Ascending aorta (tissue), 2 donors: ENCODE measurements at regions not wholly inside any gene's neighbourhood (a gene's known extent, or its start where the extent isn't known, plus 50 kb on each side); places are given as distances from the start of the nearest gene placed in this dataset.

Experiments used
- DNase-seq, 2 donors: peaks; one replicate each; pipeline ENCODE4 v3.0.0-alpha.2; 2019; ENCODE audit warnings: low spot score in 2 of 2
- H3K27ac ChIP-seq, 2 donors: fragments of 200-600 bp; sonication (generic); one replicate each; pipeline ENCODE4 v1.5.1; 2016 to 2017; ENCODE audit warnings: mild to moderate bottlenecking in 1 of 2
- H3K27me3 ChIP-seq: fragments of 200-600 bp; sonication (generic); one replicate; pipeline ENCODE4 v1.5.1; 2017
- H3K36me3 ChIP-seq, 2 donors: fragments of 200-600 bp; sonication (generic); one replicate each; pipeline ENCODE4 v1.5.1; 2016
- H3K4me1 ChIP-seq, 2 donors: fragments of 200-600 bp; sonication (generic); one replicate each; pipeline ENCODE4 v1.5.1; 2016 to 2017; ENCODE audit warnings: mild to moderate bottlenecking in 1 of 2
- H3K4me3 ChIP-seq, 2 donors: fragments of 200-600 bp; sonication (generic); one replicate each; pipeline ENCODE4 v1.5.1; 2016 to 2017; ENCODE audit warnings: mild to moderate bottlenecking in 1 of 2
- H3K9me3 ChIP-seq, 2 donors: fragments of 200-600 bp; sonication (generic); one replicate each; pipeline ENCODE4 v1.5.1; 2016
- CTCF ChIP-seq, 3 experiments: fragments of 200-600 bp in 2 of 3; fragments of 450-650 bp in 1 of 3; sonication (generic) in 2 of 3; IDR thresholded peaks; one replicate each; pipeline ENCODE4 v1.5.1; 2016 to 2019; ENCODE audit warnings: antibody characterized with exemption in 3 of 3, mild to moderate bottlenecking in 1 of 3, moderate library complexity in 1 of 3
- intact Hi-C: fragments of 100-400 bp; cut with DNase I; formaldehyde crosslinking; loops from one replicate; pipeline ENCODE4 v1.15.1; 2023

- no peak for DNase-seq
- Histone ChIP-seq H3K36me3 (no peaks in the 10 kb centered on the region), H3K27ac (no peak overlapping the region), H3K4me3 (no peak overlapping the region), H3K9me3 (no peaks in the 10 kb centered on the region), H3K4me1 (no peaks in the 10 kb centered on the region), H3K27me3 (no peaks in the 10 kb centered on the region)
- intact Hi-C loops = no loop called here
- TF ChIP-seq CTCF (IDR thresholded peaks at IDR 0.05) = no peak
These were observed 123.7 kb upstream of the TLR3 start for GRCh38 chr4:185945252-185945651.

DNA sequence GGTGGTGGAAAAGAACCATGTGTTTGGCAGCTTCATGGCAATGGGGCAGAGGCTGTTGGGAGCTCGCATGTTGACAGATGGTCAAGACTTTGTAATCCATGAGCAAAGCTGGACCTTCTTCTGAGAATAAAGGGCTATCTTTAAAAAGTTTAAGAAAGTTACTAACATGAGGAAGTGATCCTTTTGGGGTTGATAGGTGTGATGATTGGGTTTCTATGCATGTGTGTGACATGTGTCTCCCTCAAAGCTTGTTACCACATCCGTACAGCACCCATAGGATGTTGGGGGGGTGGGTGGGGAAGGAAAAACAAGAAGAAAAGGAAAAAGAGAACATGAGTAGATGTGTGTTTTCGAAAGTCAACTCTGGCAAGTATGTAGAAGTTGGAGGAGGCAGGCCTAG is 123.0 kb upstream of the TLR3 start:
- intact Hi-C loops = no loop called here
- no peaks in the 10 kb centered on the region for H3K9me3 ChIP-seq
- no peaks in the 10 kb centered on the region for H3K27me3 ChIP-seq
- no peaks in the 10 kb centered on the region for H3K36me3 ChIP-seq
- no peak for TF ChIP-seq CTCF (IDR thresholded peaks at IDR 0.05)
- no peak for DNase-seq
- no peak overlapping the region for H3K27ac ChIP-seq
- H3K4me1 ChIP-seq = no peaks in the 10 kb centered on the region
- no peak overlapping the region for H3K4me3 ChIP-seq

DNA sequence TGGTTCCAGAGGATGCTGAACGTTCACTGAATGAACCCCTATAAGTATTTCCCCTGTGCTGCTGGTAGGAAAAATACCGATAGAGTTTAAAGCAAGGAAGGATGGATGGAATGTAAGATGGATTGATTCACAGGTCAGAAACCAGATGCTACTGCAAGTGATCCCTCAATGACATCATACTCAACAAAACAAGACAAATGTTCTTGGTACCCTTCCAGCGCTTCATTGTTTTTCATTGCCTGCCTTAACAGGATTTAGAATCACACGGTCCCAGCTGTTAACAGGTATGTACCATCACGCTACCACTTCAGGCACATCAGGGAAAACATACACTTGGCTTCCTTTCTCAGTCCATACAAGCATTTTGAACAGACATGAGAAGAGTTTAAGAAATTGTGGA is 118.1 kb upstream of the TLR3 start:
- Histone ChIP-seq H3K4me3 (no peak overlapping the region), H3K27ac (no peak overlapping the region), H3K27me3 (no peaks in the 10 kb centered on the region), H3K9me3 (no peaks in the 10 kb centered on the region), H3K4me1 (no peaks in the 10 kb centered on the region), H3K36me3 (no peaks in the 10 kb centered on the region)
- intact Hi-C loops = no loop called here
- no peak for TF ChIP-seq CTCF (IDR thresholded peaks at IDR 0.05)
- DNase-seq = no peak

GRCh38 chr4:185955151-185955770 is 113.7 kb upstream of the TLR3 start:
- intact Hi-C loops = no loop called here
- Histone ChIP-seq H3K9me3 (no peaks in the 10 kb centered on the region), H3K27ac (no peak overlapping the region), H3K4me3 (no peak overlapping the region), H3K36me3 (no peaks in the 10 kb centered on the region), H3K4me1 (no peaks in the 10 kb centered on the region), H3K27me3 (no peaks in the 10 kb centered on the region)
- DNase-seq = no peak
- no peak for TF ChIP-seq CTCF (IDR thresholded peaks at IDR 0.05)

DNA sequence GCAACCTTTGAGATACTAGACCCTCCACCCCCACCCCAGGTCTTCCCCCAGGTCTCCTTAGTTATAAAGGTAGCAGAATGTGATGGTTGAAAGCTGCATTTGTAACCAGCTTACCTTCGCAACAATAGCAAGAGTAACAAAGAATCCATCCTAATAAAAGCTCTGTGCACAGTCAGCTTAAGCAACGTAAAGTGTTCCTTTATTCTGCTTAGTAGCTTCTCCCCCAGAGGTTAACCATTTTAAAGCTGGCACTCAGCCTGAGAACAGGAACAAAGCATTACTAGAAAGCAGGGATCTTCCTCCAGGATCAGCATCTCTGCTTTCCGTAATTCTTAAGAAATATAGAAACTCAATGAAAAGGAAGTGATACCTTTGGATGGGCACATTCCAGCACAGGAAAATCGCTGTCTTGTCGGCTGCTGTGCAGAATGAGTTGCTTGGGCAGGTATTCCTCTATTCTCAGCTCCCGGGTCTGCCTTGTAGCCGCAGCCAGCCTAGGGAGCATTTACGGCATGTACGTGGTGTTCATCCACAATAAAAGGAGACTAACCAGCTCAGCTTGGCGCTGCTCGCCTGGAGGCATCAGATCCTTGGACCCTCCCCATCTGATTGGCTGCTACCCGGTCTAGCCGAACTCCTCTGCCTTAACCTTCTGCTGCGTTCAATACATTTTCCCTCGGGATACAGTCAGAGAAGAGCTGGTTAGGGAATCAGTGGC is 113.0 kb upstream of the TLR3 start:
- Histone ChIP-seq H3K27me3 (no peaks in the 10 kb centered on the region), H3K27ac (no peak overlapping the region), H3K4me3 (no peak overlapping the region), H3K36me3 (no peaks in the 10 kb centered on the region), H3K9me3 (peaks cover 0 to 4% of the 10 kb centered on the region in 2 donors), H3K4me1 (no peaks in the 10 kb centered on the region)
- DNase-seq = no peak
- intact Hi-C loops = no loop called here
- no peak for TF ChIP-seq CTCF (IDR thresholded peaks at IDR 0.05)
